NAMALWA (cell line): ENCODE measurements at regions not wholly inside any gene's neighbourhood (a gene's known extent, or its start where the extent isn't known, plus 50 kb on each side); places are given as distances from the start of the nearest gene placed in this dataset.
"Not testable (repeated sequence)": the region's sequence is repeated elsewhere in the genome, so short reads cannot be mapped to it uniquely, and the experiment has no call there.

Experiments used
- DNase-seq: peaks from one replicate; pipeline ENCODE4 v3.0.0-alpha.2; 2015; ENCODE audit warnings: low spot score

- DNase-seq = no peak
Observed at GRCh38 chr5:54884195-54884536, 101.2 kb downstream of the ESM1 start.

GRCh38 chr5:54883374-54884194 lies 101.8 kb downstream of the ESM1 start:
- DNase-seq = no peak

GRCh38 chr5:54882841-54883240 lies 102.6 kb downstream of the ESM1 start:
- DNase-seq = no peak

GRCh38 chr5:54882101-54882500 lies 103.3 kb downstream of the ESM1 start:
- no peak for DNase-seq

- DNase-seq = no peak
Observed at GRCh38 chr5:54881286-54882005, 103.9 kb downstream of the ESM1 start.

GRCh38 chr5:54876976-54877375 lies 108.4 kb downstream of the ESM1 start:
- no peak for DNase-seq

- DNase-seq = no peak
Observed at GRCh38 chr5:54876556-54876955, 108.8 kb downstream of the ESM1 start.

GRCh38 chr5:54874337-54875021 lies 110.9 kb downstream of the ESM1 start:
- no peak for DNase-seq

GRCh38 chr5:54873691-54874090 lies 111.7 kb downstream of the ESM1 start:
- no peak for DNase-seq

- DNase-seq = no peak
Observed at GRCh38 chr5:54872810-54873209, 112.6 kb downstream of the ESM1 start.

GRCh38 chr5:54870271-54870670 lies 115.1 kb downstream of the ESM1 start:
- no peak for DNase-seq

- no peak for DNase-seq
Observed at GRCh38 chr5:54869691-54870090, 115.7 kb downstream of the ESM1 start.

GRCh38 chr5:54868511-54869483 lies 116.6 kb downstream of the ESM1 start:
- DNase-seq = no peak

- peak; percentile 54 for DNase-seq
Observed at GRCh38 chr5:54867310-54867944, 118.0 kb downstream of the ESM1 start.

GRCh38 chr5:54864911-54865515 lies 120.4 kb downstream of the ESM1 start:
- DNase-seq = not testable (repeated sequence)

- DNase-seq = no peak
Observed at GRCh38 chr5:54862036-54862435, 123.4 kb downstream of the ESM1 start.

GRCh38 chr5:54861212-54861894 lies 124.0 kb downstream of the ESM1 start:
- DNase-seq = no peak

- no peak for DNase-seq
Observed at GRCh38 chr5:54860321-54860720, 125.1 kb downstream of the ESM1 start.

GRCh38 chr5:54859316-54859715 lies 126.1 kb downstream of the ESM1 start:
- no peak for DNase-seq

GRCh38 chr5:54854883-54855581 lies 130.4 kb downstream of the ESM1 start:
- DNase-seq = no peak
